ENCODE measurements at regions not wholly inside any gene's neighbourhood (a gene's known extent, or its start where the extent isn't known, plus 50 kb on each side); places are given as distances from the start of the nearest gene placed in this dataset.

GRCh38 chr11:128212324-128212723 is 375.0 kb downstream of the ETS1 start:
- no peak for TF ChIP-seq USF2 (IDR thresholded peaks at IDR 0.05; ENCODE audit: borderline replicate concordance, low read depth, low read length)
- no peak for TF ChIP-seq POLR2AphosphoS5 (IDR thresholded peaks at IDR 0.05; ENCODE audit: low read depth, low read length)
- TF ChIP-seq NFIC (IDR thresholded peaks at IDR 0.05; ENCODE audit: borderline replicate concordance) = no peak

Data from SK-N-SH (cell line).